Suprapubic skin (tissue), 4 donors: ENCODE measurements at regions not wholly inside any gene's neighbourhood (a gene's known extent, or its start where the extent isn't known, plus 50 kb on each side); places are given as distances from the start of the nearest gene placed in this dataset.

Experiments
- DNase-seq, 2 donors: peaks; one replicate each; pipeline ENCODE4 v3.0.0-alpha.2; 2019; ENCODE audit warnings: low spot score in 2 of 2
- H3K27ac ChIP-seq: fragments of 200-600 bp; sonication (generic); one replicate; pipeline ENCODE4 v1.5.1; 2019
- H3K27me3 ChIP-seq: fragments of 200-600 bp; sonication (generic); one replicate; pipeline ENCODE4 v1.5.1; 2019
- H3K36me3 ChIP-seq: fragments of 200-600 bp; sonication (generic); one replicate; pipeline ENCODE4 v1.5.1; 2019
- H3K4me1 ChIP-seq: fragments of 200-600 bp; sonication (generic); one replicate; pipeline ENCODE4 v1.5.1; 2019
- H3K4me3 ChIP-seq: fragments of 200-600 bp; sonication (generic); one replicate; pipeline ENCODE4 v1.5.1; 2019; ENCODE audit warnings: mild to moderate bottlenecking
- H3K9me3 ChIP-seq: fragments of 200-600 bp; sonication (generic); one replicate; pipeline ENCODE4 v1.5.1; 2019
- EP300 ChIP-seq: sonication (generic); formaldehyde crosslinking; IDR thresholded peaks from one replicate; pipeline ENCODE4 v1.6.1; 2017; ENCODE audit warnings: antibody characterized with exemption
- POLR2A ChIP-seq, 2 donors: fragments of 450-650 bp; IDR thresholded peaks; one replicate each; pipeline ENCODE4 v1.6.1; 2017; ENCODE audit warnings: antibody characterized with exemption in 2 of 2, mild to moderate bottlenecking in 2 of 2, moderate library complexity in 2 of 2
- POLR2AphosphoS5 ChIP-seq, 3 donors: sonication (generic); formaldehyde crosslinking; IDR thresholded peaks; one replicate each; pipeline ENCODE4 v1.6.1; 2017; ENCODE audit warnings: antibody characterized with exemption in 3 of 3
- WGBS: methylation state at CpG from one replicate; pipeline ENCODE4 v1.1.5; 2018; 5-methylcytosine and 5-hydroxymethylcytosine counted together
- TF ChIP-seq, protein P1 (sequence below), 2 donors: fragments of 200-600 bp in 1 of 2; fragments of 450-650 bp in 1 of 2; sonication (generic) in 1 of 2; IDR thresholded peaks; one replicate each; pipeline ENCODE4 v1.5.1; 2016 to 2019; ENCODE audit warnings: antibody characterized with exemption in 2 of 2, mild to moderate bottlenecking in 1 of 2, moderate library complexity in 1 of 2

DNA sequence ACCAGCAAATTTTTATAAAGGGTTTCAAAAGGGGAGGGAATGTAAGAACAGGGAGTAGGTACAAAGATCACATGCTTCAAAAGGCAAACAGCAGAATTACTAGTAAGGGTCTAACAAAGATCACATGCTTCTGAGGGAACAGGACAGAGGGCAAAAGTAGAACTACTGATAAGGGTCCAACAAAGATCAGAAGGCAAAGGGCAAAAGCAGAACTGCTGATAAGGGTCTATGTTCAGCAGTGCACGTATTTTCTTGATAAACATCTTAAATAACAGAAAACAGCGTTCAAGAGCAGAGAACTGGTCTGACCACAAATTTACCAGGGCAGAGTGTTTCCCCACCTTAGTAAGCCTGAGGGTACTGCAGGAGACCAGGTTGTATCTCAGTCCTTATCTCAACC is 469.5 kb upstream of the PIK3R1 start:
- H3K4me1 ChIP-seq, result no peaks in the 10 kb centered on the region
- DNase-seq, result no peak
- 74% methylated on average over 2 of the region's 2 CpGs for WGBS
- TF ChIP-seq EP300 (no peak), POLR2A (IDR thresholded peaks at IDR 0.05) (no peak), POLR2AphosphoS5 (IDR thresholded peaks at IDR 0.05) (no peak)
- TF ChIP-seq, protein P1, sequence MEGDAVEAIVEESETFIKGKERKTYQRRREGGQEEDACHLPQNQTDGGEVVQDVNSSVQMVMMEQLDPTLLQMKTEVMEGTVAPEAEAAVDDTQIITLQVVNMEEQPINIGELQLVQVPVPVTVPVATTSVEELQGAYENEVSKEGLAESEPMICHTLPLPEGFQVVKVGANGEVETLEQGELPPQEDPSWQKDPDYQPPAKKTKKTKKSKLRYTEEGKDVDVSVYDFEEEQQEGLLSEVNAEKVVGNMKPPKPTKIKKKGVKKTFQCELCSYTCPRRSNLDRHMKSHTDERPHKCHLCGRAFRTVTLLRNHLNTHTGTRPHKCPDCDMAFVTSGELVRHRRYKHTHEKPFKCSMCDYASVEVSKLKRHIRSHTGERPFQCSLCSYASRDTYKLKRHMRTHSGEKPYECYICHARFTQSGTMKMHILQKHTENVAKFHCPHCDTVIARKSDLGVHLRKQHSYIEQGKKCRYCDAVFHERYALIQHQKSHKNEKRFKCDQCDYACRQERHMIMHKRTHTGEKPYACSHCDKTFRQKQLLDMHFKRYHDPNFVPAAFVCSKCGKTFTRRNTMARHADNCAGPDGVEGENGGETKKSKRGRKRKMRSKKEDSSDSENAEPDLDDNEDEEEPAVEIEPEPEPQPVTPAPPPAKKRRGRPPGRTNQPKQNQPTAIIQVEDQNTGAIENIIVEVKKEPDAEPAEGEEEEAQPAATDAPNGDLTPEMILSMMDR (IDR thresholded peaks at IDR 0.05), result no peak
- H3K9me3 ChIP-seq, result no peaks in the 10 kb centered on the region
- H3K27ac ChIP-seq, result no peak overlapping the region
- H3K36me3 ChIP-seq, result no peaks in the 10 kb centered on the region
- H3K27me3 ChIP-seq, result no peaks in the 10 kb centered on the region
- no peak overlapping the region for H3K4me3 ChIP-seq

DNA sequence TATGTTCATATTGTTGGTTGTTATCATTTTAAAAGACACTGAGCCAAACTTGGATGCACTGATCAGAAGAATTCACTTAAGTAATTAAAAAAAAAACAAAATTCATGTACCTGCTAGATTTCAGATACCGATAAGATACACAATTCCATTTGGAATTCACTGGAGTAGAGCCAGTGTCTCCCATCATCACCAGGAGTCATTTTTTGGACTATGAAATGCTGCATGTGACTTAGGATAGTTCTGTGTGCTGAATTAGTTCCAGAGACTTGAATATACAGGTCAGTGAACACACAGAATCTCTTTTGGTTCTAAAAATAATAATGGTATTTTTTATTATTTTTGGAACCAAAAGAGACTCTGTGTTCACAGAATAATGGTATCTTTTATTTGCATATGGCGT is 482.6 kb upstream of the PIK3R1 start:
- no peak for DNase-seq
- no peak for TF ChIP-seq EP300
- no peak for TF ChIP-seq POLR2AphosphoS5 (IDR thresholded peaks at IDR 0.05)
- TF ChIP-seq, protein P1 (IDR thresholded peaks at IDR 0.05), result no peak
- TF ChIP-seq POLR2A (IDR thresholded peaks at IDR 0.05), result no peak
- H3K27ac ChIP-seq, result no peak overlapping the region
- WGBS, result 66% methylated on average over 2 of the region's 2 CpGs
- no peaks in the 10 kb centered on the region for H3K4me1 ChIP-seq
- H3K27me3 ChIP-seq, result no peaks in the 10 kb centered on the region
- no peaks in the 10 kb centered on the region for H3K9me3 ChIP-seq
- H3K4me3 ChIP-seq, result no peak overlapping the region
- no peaks in the 10 kb centered on the region for H3K36me3 ChIP-seq

DNA sequence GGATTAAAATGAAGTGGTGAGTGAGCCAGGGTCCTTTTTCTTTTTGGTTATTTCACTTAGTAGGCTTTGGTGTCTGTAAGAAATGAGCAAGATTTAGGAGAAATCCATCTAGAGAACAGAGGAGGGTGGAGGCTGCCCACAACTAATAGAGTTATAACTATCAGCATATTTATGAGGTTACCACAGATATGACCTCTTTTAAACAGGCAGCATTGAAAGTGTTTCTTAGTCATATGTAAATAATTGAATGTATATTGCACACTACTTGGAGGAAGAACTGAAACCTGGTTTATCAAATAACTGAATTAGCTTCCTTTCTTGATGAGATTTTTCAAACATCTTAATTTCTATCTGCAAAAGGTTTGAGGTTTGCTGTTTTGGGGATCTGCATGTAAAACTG is 483.1 kb upstream of the PIK3R1 start:
- no peak for DNase-seq
- Histone ChIP-seq H3K4me3 (no peak overlapping the region), H3K4me1 (no peaks in the 10 kb centered on the region), H3K27me3 (no peaks in the 10 kb centered on the region), H3K36me3 (no peaks in the 10 kb centered on the region), H3K27ac (no peak overlapping the region), H3K9me3 (no peaks in the 10 kb centered on the region)
- TF ChIP-seq POLR2A (IDR thresholded peaks at IDR 0.05), result no peak
- TF ChIP-seq POLR2AphosphoS5 (IDR thresholded peaks at IDR 0.05), result no peak
- TF ChIP-seq, protein P1 (IDR thresholded peaks at IDR 0.05), result no peak
- no peak for TF ChIP-seq EP300

DNA sequence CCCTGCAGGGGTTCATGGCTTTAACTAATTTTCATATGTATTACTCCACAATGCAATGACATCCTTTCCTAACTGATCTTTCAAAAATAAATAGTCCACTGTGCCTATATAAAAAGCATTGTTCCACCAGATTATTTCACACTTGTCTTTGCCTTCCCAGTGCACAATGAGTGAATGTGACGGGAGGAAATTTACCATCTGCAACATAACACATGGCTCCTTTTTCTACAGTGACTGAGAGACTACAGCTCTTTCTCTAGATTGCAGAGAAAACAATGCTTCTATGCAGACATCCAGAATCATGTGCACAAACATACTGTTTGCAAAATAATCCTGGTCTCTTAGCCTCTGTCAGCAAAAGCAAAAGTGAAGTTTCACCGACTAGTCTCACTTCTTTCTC is 483.7 kb upstream of the PIK3R1 start:
- Histone ChIP-seq H3K27me3 (no peaks in the 10 kb centered on the region), H3K4me1 (no peaks in the 10 kb centered on the region), H3K4me3 (no peak overlapping the region), H3K27ac (no peak overlapping the region), H3K36me3 (no peaks in the 10 kb centered on the region), H3K9me3 (no peaks in the 10 kb centered on the region)
- no peak for DNase-seq
- WGBS, result 87% methylated on average over 2 of the region's 2 CpGs
- TF ChIP-seq, protein P1 (IDR thresholded peaks at IDR 0.05), result no peak
- no peak for TF ChIP-seq POLR2AphosphoS5 (IDR thresholded peaks at IDR 0.05)
- no peak for TF ChIP-seq EP300
- TF ChIP-seq POLR2A (IDR thresholded peaks at IDR 0.05), result no peak

DNA sequence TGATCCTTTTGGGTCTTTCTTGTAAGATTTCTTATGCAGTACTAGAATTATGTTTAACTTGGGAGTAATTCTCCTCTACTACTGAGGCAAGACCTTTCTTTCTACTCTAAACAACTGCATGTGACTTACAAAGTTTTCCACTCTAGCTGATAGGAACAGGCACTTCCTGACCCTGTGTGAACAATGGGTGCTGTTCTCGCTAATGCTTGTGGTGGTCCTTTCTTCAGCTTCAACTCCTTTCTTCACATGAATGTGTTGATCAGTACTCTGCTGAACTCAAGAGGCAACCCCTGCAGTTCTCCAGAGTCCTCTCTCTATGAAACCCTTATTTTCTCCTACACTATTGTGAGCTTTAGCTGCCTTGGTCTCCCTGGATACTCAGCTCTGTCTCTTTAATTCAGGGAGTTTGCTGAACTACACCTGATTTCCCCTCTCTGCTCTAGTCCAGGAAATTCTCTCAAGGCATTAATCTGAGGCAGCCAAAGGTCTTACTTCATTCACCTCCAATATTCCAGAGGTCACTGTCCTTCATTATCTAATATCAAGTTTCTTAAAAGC is 484.6 kb upstream of the PIK3R1 start:
- DNase-seq, result no peak
- Histone ChIP-seq H3K9me3 (no peaks in the 10 kb centered on the region), H3K27ac (no peak overlapping the region), H3K4me3 (no peak overlapping the region), H3K4me1 (no peaks in the 10 kb centered on the region), H3K36me3 (no peaks in the 10 kb centered on the region), H3K27me3 (no peaks in the 10 kb centered on the region)
- TF ChIP-seq EP300 (no peak), POLR2AphosphoS5 (IDR thresholded peaks at IDR 0.05) (no peak), POLR2A (IDR thresholded peaks at IDR 0.05) (no peak)
- TF ChIP-seq, protein P1 (IDR thresholded peaks at IDR 0.05), result no peak
- WGBS, result 84% methylated on average over 1 of the region's 1 CpG
